ENCODE measurements at regions not wholly inside any gene's neighbourhood (a gene's known extent, or its start where the extent isn't known, plus 50 kb on each side); places are given as distances from the start of the nearest gene placed in this dataset.

DNA sequence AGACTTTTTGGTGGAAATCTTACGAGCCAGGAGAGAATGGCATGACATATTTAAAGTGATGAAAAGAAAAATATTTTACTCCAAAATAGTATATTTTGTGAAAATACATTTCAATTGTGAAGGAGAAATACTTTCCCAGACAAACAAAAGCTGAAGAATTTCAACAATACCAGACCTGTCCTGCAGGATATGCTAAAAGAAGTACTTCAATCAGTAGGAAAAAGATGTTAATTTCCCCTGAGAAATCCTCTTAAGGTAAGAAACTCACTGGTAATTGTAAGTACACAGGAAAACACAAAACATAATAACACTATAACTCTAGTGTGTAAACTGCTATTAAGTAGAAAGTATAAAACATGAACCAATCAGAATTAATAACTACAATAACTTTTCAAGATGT, 341.8 kb upstream of the GJE1 start:
- Histone ChIP-seq H3K27ac (no peak overlapping the region), H3K4me3 (no peak overlapping the region), H3K9me3 (no peaks in the 10 kb centered on the region), H3K4me1 (no peaks in the 10 kb centered on the region), H3K36me3 (ENCODE audit: low read depth, missing control alignments) (no peaks in the 10 kb centered on the region), H3K27me3 (no peaks in the 10 kb centered on the region)
- 85 to 92% methylated on average over 1 of the region's 1 CpG for WGBS, 2 donors
- TF ChIP-seq POLR2A (IDR thresholded peaks at IDR 0.05), result no peak
- TF ChIP-seq, protein P1, sequence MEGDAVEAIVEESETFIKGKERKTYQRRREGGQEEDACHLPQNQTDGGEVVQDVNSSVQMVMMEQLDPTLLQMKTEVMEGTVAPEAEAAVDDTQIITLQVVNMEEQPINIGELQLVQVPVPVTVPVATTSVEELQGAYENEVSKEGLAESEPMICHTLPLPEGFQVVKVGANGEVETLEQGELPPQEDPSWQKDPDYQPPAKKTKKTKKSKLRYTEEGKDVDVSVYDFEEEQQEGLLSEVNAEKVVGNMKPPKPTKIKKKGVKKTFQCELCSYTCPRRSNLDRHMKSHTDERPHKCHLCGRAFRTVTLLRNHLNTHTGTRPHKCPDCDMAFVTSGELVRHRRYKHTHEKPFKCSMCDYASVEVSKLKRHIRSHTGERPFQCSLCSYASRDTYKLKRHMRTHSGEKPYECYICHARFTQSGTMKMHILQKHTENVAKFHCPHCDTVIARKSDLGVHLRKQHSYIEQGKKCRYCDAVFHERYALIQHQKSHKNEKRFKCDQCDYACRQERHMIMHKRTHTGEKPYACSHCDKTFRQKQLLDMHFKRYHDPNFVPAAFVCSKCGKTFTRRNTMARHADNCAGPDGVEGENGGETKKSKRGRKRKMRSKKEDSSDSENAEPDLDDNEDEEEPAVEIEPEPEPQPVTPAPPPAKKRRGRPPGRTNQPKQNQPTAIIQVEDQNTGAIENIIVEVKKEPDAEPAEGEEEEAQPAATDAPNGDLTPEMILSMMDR (IDR thresholded peaks at IDR 0.05), result no peak
- intact Hi-C loops (cut with DNase I; ENCODE audit: low total_unique reads), result no loop called here
- DNase-seq, result no peak

DNA sequence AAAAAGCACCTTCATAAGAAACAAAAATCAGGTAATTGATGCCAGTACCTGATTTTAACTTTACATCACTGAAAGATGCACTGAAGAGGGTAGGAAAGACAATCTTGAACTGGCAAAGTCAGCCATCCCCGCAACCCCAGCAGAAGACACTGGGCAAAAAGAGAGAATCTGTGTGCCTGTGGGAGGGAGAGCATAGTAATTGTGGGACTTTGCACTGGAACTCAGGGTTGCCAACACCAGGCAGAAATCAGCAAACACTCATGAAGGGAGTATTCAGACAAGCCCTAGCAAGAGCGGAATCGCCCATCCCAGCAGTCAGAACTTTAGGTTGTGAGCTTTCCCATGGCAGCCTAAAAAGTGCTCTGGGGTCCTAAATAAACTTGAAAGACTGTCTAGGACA, 344.6 kb upstream of the GJE1 start:
- Histone ChIP-seq H3K27ac (no peak overlapping the region), H3K4me3 (no peak overlapping the region), H3K9me3 (no peaks in the 10 kb centered on the region), H3K27me3 (no peaks in the 10 kb centered on the region), H3K4me1 (no peaks in the 10 kb centered on the region), H3K36me3 (ENCODE audit: low read depth, missing control alignments) (no peaks in the 10 kb centered on the region)
- intact Hi-C loops (cut with DNase I; ENCODE audit: low total_unique reads), result no loop called here
- DNase-seq, result no peak
- 98 to 99% methylated on average over 3 of the region's 3 CpGs for WGBS, 2 donors
- TF ChIP-seq, protein P1 (IDR thresholded peaks at IDR 0.05), result no peak
- TF ChIP-seq POLR2A (IDR thresholded peaks at IDR 0.05), result no peak

DNA sequence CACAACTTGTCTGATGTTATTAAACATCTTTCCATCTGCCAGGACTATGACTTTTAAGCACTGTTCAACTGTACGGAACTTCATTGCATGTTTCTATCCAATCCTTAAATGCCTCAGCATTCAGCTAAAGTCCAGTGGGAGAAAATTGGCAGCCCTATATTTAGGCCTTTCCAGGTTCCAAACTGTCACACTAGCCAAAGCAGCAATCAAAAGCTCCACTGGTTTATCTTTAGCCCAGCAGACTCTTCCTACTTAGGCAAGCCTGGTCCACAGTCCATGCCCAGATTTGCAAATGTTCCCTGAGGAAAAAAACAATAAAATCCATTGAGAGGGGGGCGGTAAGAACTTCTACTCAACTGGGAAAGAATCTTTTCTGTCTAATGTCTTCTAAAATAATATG, 349.1 kb upstream of the GJE1 start:
- intact Hi-C loops (cut with DNase I; ENCODE audit: low total_unique reads), result no loop called here
- H3K36me3 ChIP-seq (ENCODE audit: low read depth, missing control alignments), result no peaks in the 10 kb centered on the region
- H3K9me3 ChIP-seq, result no peaks in the 10 kb centered on the region
- H3K4me1 ChIP-seq, result no peaks in the 10 kb centered on the region
- no peak overlapping the region for H3K4me3 ChIP-seq
- no peak for DNase-seq
- H3K27ac ChIP-seq, result no peak overlapping the region
- 73 to 81% methylated on average over 2 of the region's 2 CpGs for WGBS, 2 donors
- H3K27me3 ChIP-seq, result no peaks in the 10 kb centered on the region
- no peak for TF ChIP-seq POLR2A (IDR thresholded peaks at IDR 0.05)
- TF ChIP-seq, protein P1 (IDR thresholded peaks at IDR 0.05), result no peak

DNA sequence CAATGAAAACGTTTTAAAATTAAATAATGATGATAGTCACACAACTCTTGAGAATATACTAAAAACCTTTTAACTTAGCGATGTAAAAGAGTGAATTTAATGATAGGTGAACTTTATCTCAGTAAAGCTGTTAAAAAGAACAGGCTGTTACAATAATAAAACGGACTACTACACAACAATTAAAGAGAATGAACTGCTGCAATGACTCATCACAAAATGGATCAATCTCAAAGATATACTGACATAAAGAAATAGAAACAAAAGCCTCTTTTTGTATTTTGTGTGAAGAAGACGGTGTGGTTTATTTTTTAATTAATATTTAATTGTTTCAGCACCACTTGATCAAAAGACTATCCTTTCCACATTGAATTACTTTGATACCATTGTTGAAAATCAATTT, 352.4 kb upstream of the GJE1 start:
- intact Hi-C loops (cut with DNase I; ENCODE audit: low total_unique reads), result no loop called here
- TF ChIP-seq, protein P1 (IDR thresholded peaks at IDR 0.05), result no peak
- TF ChIP-seq POLR2A (IDR thresholded peaks at IDR 0.05), result no peak
- H3K9me3 ChIP-seq, result no peaks in the 10 kb centered on the region
- no peaks in the 10 kb centered on the region for H3K4me1 ChIP-seq
- H3K27ac ChIP-seq, result no peak overlapping the region
- no peaks in the 10 kb centered on the region for H3K36me3 ChIP-seq (ENCODE audit: low read depth, missing control alignments)
- no peak for DNase-seq
- WGBS, 2 donors, result 63 to 66% methylated on average over 4 of the region's 4 CpGs
- H3K4me3 ChIP-seq, result no peak overlapping the region
- no peaks in the 10 kb centered on the region for H3K27me3 ChIP-seq

DNA sequence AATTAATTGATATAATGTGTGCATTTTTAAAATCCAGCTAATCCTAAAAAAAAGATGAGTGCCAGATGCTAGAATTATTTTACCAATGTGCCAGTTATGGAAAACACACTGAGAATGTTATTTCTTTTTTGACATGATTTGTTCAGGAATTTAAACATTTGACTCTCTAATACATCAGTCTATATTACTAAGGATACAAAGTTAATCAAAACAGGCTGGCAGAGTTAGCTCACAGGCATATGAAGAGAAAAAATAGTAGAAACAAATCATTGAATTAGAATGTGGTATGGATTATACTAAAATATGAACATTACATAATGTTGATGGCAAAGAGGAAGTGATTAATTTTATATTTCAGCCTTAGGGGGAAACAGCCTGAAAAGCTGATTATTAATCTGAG, 368.3 kb upstream of the GJE1 start:
- no peak for TF ChIP-seq POLR2A (IDR thresholded peaks at IDR 0.05)
- TF ChIP-seq, protein P1 (IDR thresholded peaks at IDR 0.05), result no peak
- H3K4me1 ChIP-seq, result no peaks in the 10 kb centered on the region
- intact Hi-C loops (cut with DNase I; ENCODE audit: low total_unique reads), result no loop called here
- no peaks in the 10 kb centered on the region for H3K9me3 ChIP-seq
- no peaks in the 10 kb centered on the region for H3K36me3 ChIP-seq (ENCODE audit: low read depth, missing control alignments)
- H3K4me3 ChIP-seq, result no peak overlapping the region
- no peaks in the 10 kb centered on the region for H3K27me3 ChIP-seq
- no peak for DNase-seq
- H3K27ac ChIP-seq, result no peak overlapping the region
